GM12875 (cell line): ENCODE measurements at regions not wholly inside any gene's neighbourhood (a gene's known extent, or its start where the extent isn't known, plus 50 kb on each side); places are given as distances from the start of the nearest gene placed in this dataset.

ENCODE experiments used
- H3K4me3 ChIP-seq: one replicate; pipeline ENCODE4 v1.5.1; 2011; ENCODE audit warnings: low read depth, low read length, control low read depth
- CTCF ChIP-seq: IDR thresholded peaks from 2 replicates; pipeline ENCODE4 v1.5.1; 2011; ENCODE audit warnings: low read depth, mild to moderate bottlenecking, control low read depth, inconsistent platforms, low read length, moderate library complexity, borderline replicate concordance; ENCODE audit not compliant: insufficient read depth

GRCh38 chr4:156362581-156362980 is 408.9 kb upstream of the CTSO start:
- H3K4me3 ChIP-seq: no peak overlapping the region
- TF ChIP-seq CTCF: no peak

GRCh38 chr4:156347412-156348075 is 393.9 kb upstream of the CTSO start:
- H3K4me3 ChIP-seq: no peak overlapping the region
- TF ChIP-seq CTCF: no peak

- no peak for TF ChIP-seq CTCF
- no peak overlapping the region for H3K4me3 ChIP-seq
Observed at GRCh38 chr4:156346959-156347385, 393.3 kb upstream of the CTSO start.

GRCh38 chr4:156344397-156344796 is 390.7 kb upstream of the CTSO start:
- no peak for TF ChIP-seq CTCF
- H3K4me3 ChIP-seq: no peak overlapping the region

GRCh38 chr4:156336511-156336910 is 382.8 kb upstream of the CTSO start:
- H3K4me3 ChIP-seq: no peak overlapping the region
- no peak for TF ChIP-seq CTCF

- H3K4me3 ChIP-seq: no peak overlapping the region
- no peak for TF ChIP-seq CTCF
Observed at GRCh38 chr4:156335721-156336120, 382.1 kb upstream of the CTSO start.

- no peak overlapping the region for H3K4me3 ChIP-seq
- TF ChIP-seq CTCF: no peak
Observed at GRCh38 chr4:156330436-156331031, 376.9 kb upstream of the CTSO start.
